ENCODE measurements at regions not wholly inside any gene's neighbourhood (a gene's known extent, or its start where the extent isn't known, plus 50 kb on each side); places are given as distances from the start of the nearest gene placed in this dataset.

DNA sequence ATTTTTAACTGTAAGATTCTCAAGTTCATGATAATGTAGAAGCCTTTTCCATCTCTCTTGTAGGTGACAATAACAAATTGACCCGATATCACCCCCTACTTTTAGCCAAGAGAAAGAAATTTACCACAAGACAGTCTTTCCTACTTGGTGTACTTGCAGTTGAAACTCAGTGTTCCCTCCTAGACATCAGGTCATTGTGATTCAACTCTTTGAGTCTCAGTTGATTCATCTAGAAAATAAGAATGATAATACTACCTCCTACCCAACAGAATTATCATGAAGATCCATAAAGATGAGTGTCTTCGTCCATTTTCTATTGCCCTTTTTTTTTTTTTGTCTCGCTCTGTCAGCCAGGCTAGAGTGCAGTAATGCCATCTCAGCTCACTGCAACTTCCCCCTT, 51.3 kb upstream of the TRERF1 start:
- Histone ChIP-seq H3K4me2 (ENCODE audit: control insufficient read depth, extremely low read depth, insufficient read depth, low read depth, low read length) (no peak overlapping the region), H4K20me1 (ENCODE audit: control insufficient read depth, extremely low read depth, insufficient read depth, low read length) (no peaks in the 10 kb centered on the region), H3K27ac (ENCODE audit: control insufficient read depth, insufficient read depth, low read length) (no peak overlapping the region), H3K27me3 (ENCODE audit: control insufficient read depth, extremely low read depth, insufficient read depth, low read length) (no peaks in the 10 kb centered on the region), H3K9me3 (ENCODE audit: control insufficient read depth, low read depth, low read length) (no peaks in the 10 kb centered on the region), H3K79me2 (ENCODE audit: control insufficient read depth, insufficient read depth, low read length) (no peaks in the 10 kb centered on the region), H3K9ac (ENCODE audit: control insufficient read depth, extremely low read depth, insufficient read depth, low read length) (no peak overlapping the region), H2AFZ (ENCODE audit: control insufficient read depth, low read length) (no peak overlapping the region), H3K4me3 (ENCODE audit: control insufficient read depth in 2 of 3, extremely low read depth in 1 of 3, insufficient read depth in 2 of 3, low read depth in 1 of 3, low read length in 3 of 3) (no peak overlapping the region), H3K9me1 (ENCODE audit: control insufficient read depth, extremely low read depth, insufficient read depth, low read length) (no peaks in the 10 kb centered on the region), H3K4me1 (ENCODE audit: control insufficient read depth, extremely low read depth, insufficient read depth, low read length) (peaks cover 3% of the 10 kb centered on the region), H3K36me3 (ENCODE audit: control insufficient read depth in 2 of 2, extremely low read depth in 1 of 2, insufficient read depth in 2 of 2, low read length in 2 of 2) (no peaks in the 10 kb centered on the region)
- DNase-seq (ENCODE audit: low read depth, low spot score) (no peak), FAIRE-seq (no peak)
- TF ChIP-seq EZH2 (IDR thresholded peaks at IDR 0.05; ENCODE audit: low read length) (no peak), CTCF (optimal IDR thresholded peaks at IDR 0.05 in 1 of 3, IDR thresholded peaks at IDR 0.05 in 1 of 3, conservative IDR thresholded peaks at IDR 0.05 in 1 of 3; ENCODE audit: extremely low read depth in 1 of 3, insufficient read depth in 2 of 3, low read length in 3 of 3) (no peak)
- dilution Hi-C loops (cut with MboI; ENCODE audit: extremely low pct_ligation_motif_present, low sequenced_read_pairs): no loop called here

DNA sequence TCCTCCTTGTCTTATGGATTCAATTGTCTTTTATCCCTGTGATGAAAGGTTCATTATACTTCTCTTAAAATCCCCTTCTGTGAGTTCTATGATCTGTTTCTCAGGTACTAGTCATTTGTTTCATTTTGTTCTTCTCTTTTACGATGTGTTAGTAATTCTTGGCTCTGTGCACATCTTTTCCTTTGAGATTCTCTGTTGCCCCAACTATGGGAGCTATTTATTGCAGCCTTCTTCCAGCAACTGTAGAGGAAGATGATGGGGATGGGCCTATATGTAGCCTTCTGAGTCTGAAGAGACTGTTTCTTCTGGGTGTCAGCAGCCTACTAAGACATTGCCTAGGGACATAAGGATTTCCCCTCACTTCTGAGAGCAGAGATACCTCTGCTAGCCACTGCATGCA, 50.4 kb upstream of the TRERF1 start:
- H3K27ac ChIP-seq (ENCODE audit: control insufficient read depth, insufficient read depth, low read length): no peak overlapping the region
- H3K9me3 ChIP-seq (ENCODE audit: control insufficient read depth, low read depth, low read length): no peaks in the 10 kb centered on the region
- no peak overlapping the region for H3K4me3 ChIP-seq (ENCODE audit: control insufficient read depth in 2 of 3, extremely low read depth in 1 of 3, insufficient read depth in 2 of 3, low read depth in 1 of 3, low read length in 3 of 3)
- DNase-seq (ENCODE audit: low read depth, low spot score) (no peak), FAIRE-seq (no peak)
- dilution Hi-C loops (cut with MboI; ENCODE audit: extremely low pct_ligation_motif_present, low sequenced_read_pairs): no loop called here
- H3K79me2 ChIP-seq (ENCODE audit: control insufficient read depth, insufficient read depth, low read length): no peaks in the 10 kb centered on the region
- H3K9me1 ChIP-seq (ENCODE audit: control insufficient read depth, extremely low read depth, insufficient read depth, low read length): no peaks in the 10 kb centered on the region
- H3K4me1 ChIP-seq (ENCODE audit: control insufficient read depth, extremely low read depth, insufficient read depth, low read length): peaks cover 3% of the 10 kb centered on the region
- no peaks in the 10 kb centered on the region for H3K36me3 ChIP-seq (ENCODE audit: control insufficient read depth in 2 of 2, extremely low read depth in 1 of 2, insufficient read depth in 2 of 2, low read length in 2 of 2)
- H3K9ac ChIP-seq (ENCODE audit: control insufficient read depth, extremely low read depth, insufficient read depth, low read length): no peak overlapping the region
- H4K20me1 ChIP-seq (ENCODE audit: control insufficient read depth, extremely low read depth, insufficient read depth, low read length): no peaks in the 10 kb centered on the region
- no peak overlapping the region for H2AFZ ChIP-seq (ENCODE audit: control insufficient read depth, low read length)
- TF ChIP-seq CTCF (optimal IDR thresholded peaks at IDR 0.05 in 1 of 3, IDR thresholded peaks at IDR 0.05 in 1 of 3, conservative IDR thresholded peaks at IDR 0.05 in 1 of 3; ENCODE audit: extremely low read depth in 1 of 3, insufficient read depth in 2 of 3, low read length in 3 of 3) (no peak), EZH2 (IDR thresholded peaks at IDR 0.05; ENCODE audit: low read length) (no peak)
- no peaks in the 10 kb centered on the region for H3K27me3 ChIP-seq (ENCODE audit: control insufficient read depth, extremely low read depth, insufficient read depth, low read length)
- H3K4me2 ChIP-seq (ENCODE audit: control insufficient read depth, extremely low read depth, insufficient read depth, low read depth, low read length): no peak overlapping the region

All from keratinocyte (primary cell).